OCI-LY7 (cell line): ENCODE measurements at regions not wholly inside any gene's neighbourhood (a gene's known extent, or its start where the extent isn't known, plus 50 kb on each side); places are given as distances from the start of the nearest gene placed in this dataset.

Experiments used
- EZH2phosphoT487 ChIP-seq: fragments of 200-600 bp; sonication (generic); IDR thresholded peaks from 2 replicates; pipeline ENCODE4 v1.6.1; 2018; ENCODE audit warnings: low read depth, borderline replicate concordance, mild to moderate bottlenecking, mixed run types, antibody characterized with exemption, low read length, moderate library complexity, mixed read lengths
- TF ChIP-seq, protein P1 (sequence below): fragments of 200-600 bp; sonication (generic); conservative IDR thresholded peaks from 2 replicates; pipeline ENCODE4 v1.5.1; 2014; ENCODE audit warnings: mild to moderate bottlenecking, antibody characterized with exemption, low read length, moderate library complexity, mixed read lengths

- TF ChIP-seq, protein P1, sequence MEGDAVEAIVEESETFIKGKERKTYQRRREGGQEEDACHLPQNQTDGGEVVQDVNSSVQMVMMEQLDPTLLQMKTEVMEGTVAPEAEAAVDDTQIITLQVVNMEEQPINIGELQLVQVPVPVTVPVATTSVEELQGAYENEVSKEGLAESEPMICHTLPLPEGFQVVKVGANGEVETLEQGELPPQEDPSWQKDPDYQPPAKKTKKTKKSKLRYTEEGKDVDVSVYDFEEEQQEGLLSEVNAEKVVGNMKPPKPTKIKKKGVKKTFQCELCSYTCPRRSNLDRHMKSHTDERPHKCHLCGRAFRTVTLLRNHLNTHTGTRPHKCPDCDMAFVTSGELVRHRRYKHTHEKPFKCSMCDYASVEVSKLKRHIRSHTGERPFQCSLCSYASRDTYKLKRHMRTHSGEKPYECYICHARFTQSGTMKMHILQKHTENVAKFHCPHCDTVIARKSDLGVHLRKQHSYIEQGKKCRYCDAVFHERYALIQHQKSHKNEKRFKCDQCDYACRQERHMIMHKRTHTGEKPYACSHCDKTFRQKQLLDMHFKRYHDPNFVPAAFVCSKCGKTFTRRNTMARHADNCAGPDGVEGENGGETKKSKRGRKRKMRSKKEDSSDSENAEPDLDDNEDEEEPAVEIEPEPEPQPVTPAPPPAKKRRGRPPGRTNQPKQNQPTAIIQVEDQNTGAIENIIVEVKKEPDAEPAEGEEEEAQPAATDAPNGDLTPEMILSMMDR = no peak
- no peak for TF ChIP-seq EZH2phosphoT487
Observed at GRCh38 chr6:50147371-50147770, 97.6 kb upstream of the DEFB112 start.
